ENCODE measurements at regions not wholly inside any gene's neighbourhood (a gene's known extent, or its start where the extent isn't known, plus 50 kb on each side); places are given as distances from the start of the nearest gene placed in this dataset.
"Not testable (repeated sequence)": the region's sequence is repeated elsewhere in the genome, so short reads cannot be mapped to it uniquely, and the experiment has no call there.

- H3K36me3 ChIP-seq (replicated peaks in 1 of 2; ENCODE audit: control insufficient read depth in 1 of 2, insufficient read depth in 2 of 2, low read length in 2 of 2); in situ Hi-C loops (cut with HindIII; ENCODE audit: extremely low pct_ligation_motif_present, low pct_unique_long_range_greater_than_20kb); BruUV-seq (replicated peaks); FAIRE-seq; H3K79me2 ChIP-seq (ENCODE audit: insufficient read depth, low read length); H2AFZ ChIP-seq (ENCODE audit: low read length); POLR2A ChIA-PET; ATAC-seq; H3K9ac ChIP-seq (ENCODE audit: insufficient read depth, low read depth, low read length); H3K9me3 ChIP-seq (ENCODE audit: low read length); H4K20me1 ChIP-seq (ENCODE audit: insufficient read depth, low read length); H3K27ac ChIP-seq (ENCODE audit: extremely low read length, insufficient read depth, low read length); intact Hi-C loops (cut with micrococcal nuclease; ENCODE audit: unreplicated experiment); CTCF ChIA-PET (ENCODE audit: low intra/inter-chr PET ratio, low total read pairs); H3K4me1 ChIP-seq (ENCODE audit: insufficient read depth, low read length); H3K27me3 ChIP-seq (ENCODE audit: control insufficient read depth in 1 of 2, insufficient read depth in 2 of 2, low read length in 2 of 2); TF ChIP-seq FOXA1, SOX13 (IDR thresholded peaks at IDR 0.05): not testable (repeated sequence)
- Histone ChIP-seq H3K4me2 (ENCODE audit: low read depth, low read length) (peak overlapping the region; percentile 61), H3K4me3 (replicated peaks in 1 of 3; ENCODE audit: insufficient read depth in 1 of 3, low read depth in 2 of 3, low read length in 3 of 3) (peak overlapping the region; percentile 26 to 46 (median 34); a peak in 3 of 6 replicates)
- peak; percentile 32; the same call in 1 of the 2 replicates for TF ChIP-seq ARID5B (CRISPR knock-in tag; IDR thresholded peaks at IDR 0.05)
- peak; percentile 52; the same call in 1 of the 2 replicates for TF ChIP-seq FOXA3 (CRISPR knock-in tag; IDR thresholded peaks at IDR 0.05)
- peak; percentile 76 for TF ChIP-seq FOXA1 (CRISPR knock-in tag; IDR thresholded peaks at IDR 0.05)
- 0 out of 4 replicates have a peak, but pooled peaks of 1 of the 2 experiments have one; percentile 8 for TF ChIP-seq SOX13 (CRISPR knock-in tag; conservative IDR thresholded peaks at IDR 0.05 in 1 of 2, IDR thresholded peaks at IDR 0.05 in 1 of 2)
- 0 out of 2 replicates have a peak, but pooled peaks have one; percentile 16 for TF ChIP-seq SP5 (CRISPR knock-in tag; IDR thresholded peaks at IDR 0.05; ENCODE audit: borderline replicate concordance, low read depth)
- peak; percentile 90 for TF ChIP-seq ZNF281 (CRISPR knock-in tag; IDR thresholded peaks at IDR 0.05; ENCODE audit: borderline replicate concordance)
- peak; percentile 41; the same call in 1 of the 2 replicates for TF ChIP-seq HOXA3 (CRISPR knock-in tag; IDR thresholded peaks at IDR 0.05)
- TF ChIP-seq, protein P1, sequence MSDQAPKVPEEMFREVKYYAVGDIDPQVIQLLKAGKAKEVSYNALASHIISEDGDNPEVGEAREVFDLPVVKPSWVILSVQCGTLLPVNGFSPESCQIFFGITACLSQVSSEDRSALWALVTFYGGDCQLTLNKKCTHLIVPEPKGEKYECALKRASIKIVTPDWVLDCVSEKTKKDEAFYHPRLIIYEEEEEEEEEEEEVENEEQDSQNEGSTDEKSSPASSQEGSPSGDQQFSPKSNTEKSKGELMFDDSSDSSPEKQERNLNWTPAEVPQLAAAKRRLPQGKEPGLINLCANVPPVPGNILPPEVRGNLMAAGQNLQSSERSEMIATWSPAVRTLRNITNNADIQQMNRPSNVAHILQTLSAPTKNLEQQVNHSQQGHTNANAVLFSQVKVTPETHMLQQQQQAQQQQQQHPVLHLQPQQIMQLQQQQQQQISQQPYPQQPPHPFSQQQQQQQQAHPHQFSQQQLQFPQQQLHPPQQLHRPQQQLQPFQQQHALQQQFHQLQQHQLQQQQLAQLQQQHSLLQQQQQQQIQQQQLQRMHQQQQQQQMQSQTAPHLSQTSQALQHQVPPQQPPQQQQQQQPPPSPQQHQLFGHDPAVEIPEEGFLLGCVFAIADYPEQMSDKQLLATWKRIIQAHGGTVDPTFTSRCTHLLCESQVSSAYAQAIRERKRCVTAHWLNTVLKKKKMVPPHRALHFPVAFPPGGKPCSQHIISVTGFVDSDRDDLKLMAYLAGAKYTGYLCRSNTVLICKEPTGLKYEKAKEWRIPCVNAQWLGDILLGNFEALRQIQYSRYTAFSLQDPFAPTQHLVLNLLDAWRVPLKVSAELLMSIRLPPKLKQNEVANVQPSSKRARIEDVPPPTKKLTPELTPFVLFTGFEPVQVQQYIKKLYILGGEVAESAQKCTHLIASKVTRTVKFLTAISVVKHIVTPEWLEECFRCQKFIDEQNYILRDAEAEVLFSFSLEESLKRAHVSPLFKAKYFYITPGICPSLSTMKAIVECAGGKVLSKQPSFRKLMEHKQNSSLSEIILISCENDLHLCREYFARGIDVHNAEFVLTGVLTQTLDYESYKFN (CRISPR knock-in tag; conservative IDR thresholded peaks at IDR 0.05) = peak; percentile 45; the same call in 1 of the 2 replicates
- DNase-seq (ENCODE audit: low spot score) = peak; percentile 55
- WGBS (ENCODE audit: low lambda C conversion rate) = 32% methylated on average over 18 of the region's 19 CpGs
Observed at GRCh38 chr15:59803293-59803966, 114.3 kb upstream of the BNIP2 start.
